NCI-H1417 treated with DMSO at 0.1 percent for 48 hours (cell line): ENCODE measurements at regions not wholly inside any gene's neighbourhood (a gene's known extent, or its start where the extent isn't known, plus 50 kb on each side); places are given as distances from the start of the nearest gene placed in this dataset.
"Not testable (repeated sequence)": the region's sequence is repeated elsewhere in the genome, so short reads cannot be mapped to it uniquely, and the experiment has no call there.

Experiments used
- DNase-seq: peaks from one replicate; lab custom pipeline; 2025; lab: John Stamatoyannopoulos, UW

DNA sequence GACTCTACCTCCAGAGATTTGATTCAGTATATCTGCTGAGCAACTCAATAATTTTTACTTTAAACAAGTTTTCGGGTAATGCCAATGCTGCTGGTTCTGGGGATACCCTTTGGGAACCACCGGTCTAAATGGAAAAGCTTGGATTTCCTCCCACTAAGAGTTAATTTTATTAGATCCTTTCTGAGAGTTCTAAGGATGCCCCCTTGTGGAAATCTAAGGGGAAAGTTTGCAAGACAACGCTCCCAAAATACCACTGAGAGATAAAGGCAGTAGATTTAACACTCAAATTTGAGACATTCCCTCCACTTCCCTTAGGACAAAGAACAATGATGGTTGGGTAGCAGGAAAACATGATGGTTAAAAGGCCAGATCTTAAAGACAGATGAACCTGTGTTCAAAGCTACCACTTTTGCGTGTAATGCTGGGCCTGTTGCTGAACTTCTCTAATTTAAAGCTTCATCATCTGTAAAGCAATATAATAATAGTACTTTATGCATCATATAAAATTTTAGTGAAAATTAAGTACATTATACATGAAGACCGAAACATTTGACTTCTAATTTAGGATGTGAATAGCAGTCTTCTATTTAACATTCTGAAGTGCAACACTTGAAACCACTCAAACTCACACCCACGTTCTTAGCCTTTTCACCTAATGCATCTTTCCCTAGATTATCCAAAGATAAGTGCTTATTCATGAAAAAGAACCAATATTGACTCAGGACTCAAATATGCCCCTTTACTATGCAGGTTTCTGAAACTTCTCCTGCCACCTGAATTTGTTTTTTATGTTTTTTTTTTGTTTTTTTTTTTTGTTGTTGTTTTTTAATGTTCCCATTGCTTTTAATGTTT is 110.1 kb upstream of the LUZP2 start:
- DNase-seq, result no peak

DNA sequence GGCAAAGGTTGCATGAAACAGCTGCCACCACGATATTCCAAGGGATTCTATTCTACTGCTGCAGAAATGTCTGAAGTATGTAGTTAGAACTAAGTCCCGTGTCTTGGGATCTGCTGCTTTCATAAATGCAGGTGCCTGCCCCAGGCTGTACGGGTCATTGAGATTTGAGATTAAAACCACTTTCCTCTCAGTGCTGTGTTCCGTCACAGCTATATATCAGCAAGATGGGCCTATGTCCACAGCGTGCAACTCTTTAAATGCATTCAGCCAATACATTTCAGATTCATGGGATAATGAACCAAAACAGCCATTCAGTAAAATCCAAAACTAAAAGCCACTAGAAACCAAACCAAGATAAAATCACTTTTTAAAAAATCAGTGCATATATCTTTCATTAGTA is 107.3 kb upstream of the LUZP2 start:
- no peak for DNase-seq

DNA sequence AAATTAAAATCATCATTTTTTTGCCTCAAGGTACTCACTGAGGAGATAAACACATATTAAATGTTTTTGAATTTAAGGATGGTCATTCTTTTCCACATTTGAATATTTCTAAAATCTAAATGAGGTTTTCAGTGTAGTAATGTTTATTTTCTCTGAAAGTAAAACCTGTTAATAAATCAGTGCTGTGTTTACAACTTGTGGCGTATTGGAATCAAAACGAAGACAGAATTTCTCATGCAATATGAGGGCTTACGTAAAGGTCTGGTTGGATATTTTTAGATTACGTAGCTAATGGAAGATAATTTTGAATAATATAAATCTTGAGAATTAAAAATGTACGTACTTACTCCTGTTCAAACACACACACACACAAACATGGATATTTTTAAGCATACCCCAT is 106.8 kb upstream of the LUZP2 start:
- no peak for DNase-seq

DNA sequence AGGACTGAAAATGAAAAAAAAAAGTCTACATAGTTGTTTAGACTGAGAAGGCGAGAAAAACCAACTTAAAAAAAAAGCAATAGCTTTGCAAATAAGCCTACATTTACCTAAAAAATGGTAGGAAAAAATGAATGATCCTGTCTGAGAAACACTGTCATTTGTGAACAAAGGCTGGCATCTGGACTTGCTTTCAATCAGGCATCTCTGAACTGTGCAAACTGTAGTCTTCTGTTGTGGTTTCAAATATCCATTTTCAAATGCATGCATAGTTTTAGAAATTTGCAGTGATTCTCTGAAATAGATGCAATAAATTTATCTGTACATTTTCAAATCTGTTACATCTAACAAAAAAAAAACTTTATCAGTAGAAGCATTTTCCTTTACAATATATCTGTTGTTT is 106.1 kb upstream of the LUZP2 start:
- no peak for DNase-seq

DNA sequence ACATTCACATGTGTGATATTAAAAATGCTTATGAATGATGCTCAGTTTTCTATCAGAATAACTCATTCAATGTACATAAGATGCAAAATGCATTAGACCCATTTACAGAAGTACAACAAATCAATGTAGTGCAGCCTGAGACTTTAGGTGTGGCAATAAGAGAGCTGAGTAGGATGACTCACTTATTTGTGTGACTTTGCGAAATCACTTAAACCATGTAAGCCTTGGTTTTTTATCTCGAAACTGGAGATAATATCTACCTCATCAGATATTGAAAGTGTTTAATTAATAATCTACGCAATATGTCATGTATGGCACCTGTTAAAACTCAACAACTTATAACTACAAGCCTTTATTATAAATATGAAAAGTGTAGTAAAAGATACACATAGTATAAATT is 105.7 kb upstream of the LUZP2 start:
- no peak for DNase-seq

DNA sequence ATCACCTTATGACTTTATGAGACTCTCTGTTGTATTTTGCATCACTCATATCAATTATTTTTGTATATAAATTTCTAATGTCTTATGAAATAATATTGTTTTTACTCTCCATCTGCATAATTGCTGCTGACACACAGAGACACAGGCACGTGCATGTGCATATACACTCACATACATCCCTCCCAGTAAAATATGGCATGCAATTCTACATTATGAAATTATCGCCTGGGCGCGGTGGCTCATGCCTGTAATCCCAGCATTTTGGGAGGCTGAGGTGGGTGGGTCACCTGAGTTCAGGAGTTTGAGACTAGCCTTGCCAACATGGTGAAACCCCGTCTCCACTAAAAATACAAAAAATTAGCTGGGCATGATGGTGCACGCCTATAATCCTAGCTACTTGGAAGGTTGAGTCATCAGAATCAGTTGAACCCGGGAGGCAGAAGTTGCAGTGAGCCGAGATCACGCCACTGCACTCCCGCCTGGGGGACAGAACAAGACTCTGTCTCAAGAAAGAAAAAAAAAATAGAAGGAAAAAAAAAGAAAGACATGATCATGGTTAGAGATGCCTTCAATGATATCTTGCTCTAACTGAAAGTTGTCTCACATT is 96.7 kb upstream of the LUZP2 start:
- no peak for DNase-seq

DNA sequence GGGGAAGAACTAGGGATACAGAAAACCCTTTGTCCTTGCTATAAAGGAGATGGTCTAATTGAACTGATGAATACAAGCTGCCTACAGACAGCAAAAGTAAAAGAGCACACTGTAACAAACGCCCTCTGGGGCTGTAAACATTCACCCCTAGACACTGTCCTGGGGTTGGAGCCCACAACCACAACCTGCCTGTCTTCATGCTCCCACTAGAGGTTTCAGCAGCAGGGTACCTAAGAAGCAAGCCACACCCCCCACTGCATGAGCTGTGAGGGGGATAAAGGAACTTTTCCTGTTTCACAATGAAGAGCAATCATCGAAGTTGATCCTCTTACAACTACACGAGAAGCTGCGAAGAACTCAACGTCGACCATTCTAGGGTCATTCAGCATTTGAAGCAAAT is 90.5 kb upstream of the LUZP2 start:
- DNase-seq, result no peak

DNA sequence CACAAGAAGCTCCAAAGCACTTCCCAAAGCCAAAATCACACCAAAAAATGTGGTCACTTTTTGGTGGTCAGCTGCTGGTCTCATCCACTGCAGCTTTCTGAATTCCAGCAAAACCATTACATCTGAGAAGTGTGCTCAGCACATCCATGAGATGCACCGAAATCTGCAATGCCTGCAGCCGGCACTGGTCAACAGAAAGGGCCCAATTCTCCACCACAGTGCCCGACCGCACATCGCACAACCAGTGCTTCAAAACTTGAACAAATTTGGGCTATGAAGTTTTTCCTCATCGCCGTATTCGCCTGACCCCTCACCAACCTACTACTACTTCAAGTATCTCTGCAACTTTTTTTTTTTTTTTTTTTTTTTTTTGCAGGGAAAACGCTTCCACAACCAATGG is 89.9 kb upstream of the LUZP2 start:
- DNase-seq, result no peak

DNA sequence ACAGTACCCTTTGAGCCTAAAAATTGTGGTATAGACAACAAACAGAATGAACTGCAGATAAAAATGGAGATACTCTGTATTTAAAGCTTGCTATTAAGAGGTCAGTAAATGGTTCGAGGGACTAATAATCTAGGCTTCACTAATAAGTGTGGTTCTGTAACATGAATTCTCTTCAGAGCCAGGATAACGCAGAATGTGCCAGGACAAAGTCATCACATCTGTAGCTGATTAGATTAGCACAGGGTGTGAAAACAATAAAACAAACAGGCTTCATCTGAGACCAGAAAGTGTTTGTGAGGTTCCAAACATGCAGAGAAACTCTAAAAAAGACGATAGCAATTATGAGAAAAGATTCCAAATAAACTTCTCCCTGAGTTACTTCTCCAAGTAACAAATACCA is 89.1 kb upstream of the LUZP2 start:
- no peak for DNase-seq

DNA sequence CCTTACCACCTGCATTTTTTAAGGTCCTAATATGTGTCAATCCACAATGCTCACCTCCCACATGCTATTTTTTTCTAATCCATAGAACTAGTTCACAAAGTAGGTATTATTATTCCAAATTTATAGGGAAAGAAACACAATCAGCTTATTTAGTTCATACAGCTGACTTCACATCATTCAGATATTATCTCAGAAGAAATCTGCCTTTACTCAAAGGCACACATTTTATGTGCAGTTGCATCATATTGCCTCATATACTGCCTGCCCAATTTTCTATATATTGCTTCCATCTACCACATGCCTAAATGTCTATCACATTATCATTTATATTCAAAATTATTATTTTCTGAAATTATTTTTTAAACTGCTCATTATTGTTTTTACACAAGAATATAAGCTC is 88.7 kb upstream of the LUZP2 start:
- no peak for DNase-seq

DNA sequence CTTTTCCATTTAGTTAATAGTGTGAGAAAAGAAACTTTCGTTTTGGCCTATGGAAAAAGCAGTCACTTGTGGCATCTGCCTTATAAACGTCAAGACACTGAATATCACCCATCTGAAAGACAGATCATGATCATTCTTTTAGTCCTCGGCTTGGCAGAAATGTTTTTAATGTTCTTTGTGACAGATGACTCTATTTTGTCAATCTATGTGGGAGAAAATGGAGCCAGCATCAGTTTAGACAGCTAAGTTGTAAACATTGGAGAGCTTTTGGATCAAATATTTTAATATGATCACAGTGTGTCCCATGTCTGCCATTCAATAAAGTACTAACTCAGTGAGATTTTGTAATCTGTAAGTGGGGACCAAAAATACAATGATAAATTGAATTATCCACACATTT is 85.1 kb upstream of the LUZP2 start:
- no peak for DNase-seq

DNA sequence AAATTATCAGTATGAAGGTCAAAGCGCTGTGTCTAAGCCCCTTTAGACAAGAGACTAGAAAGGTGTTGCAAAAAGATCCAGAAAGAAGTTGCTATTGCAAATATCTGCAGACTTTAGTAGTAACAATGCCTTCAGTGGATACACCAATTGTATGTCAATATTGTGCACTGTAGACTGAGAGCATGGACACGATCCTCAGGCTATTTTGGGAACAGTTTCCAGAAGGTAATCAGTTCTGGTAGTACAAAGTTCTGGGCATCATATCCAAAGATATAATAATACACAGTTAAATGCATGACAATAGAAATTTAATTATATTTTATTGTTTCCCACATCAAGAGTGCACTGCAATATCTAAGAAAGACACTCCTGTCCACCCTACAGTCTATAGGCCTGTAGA is 84.1 kb upstream of the LUZP2 start:
- DNase-seq, result no peak

DNA sequence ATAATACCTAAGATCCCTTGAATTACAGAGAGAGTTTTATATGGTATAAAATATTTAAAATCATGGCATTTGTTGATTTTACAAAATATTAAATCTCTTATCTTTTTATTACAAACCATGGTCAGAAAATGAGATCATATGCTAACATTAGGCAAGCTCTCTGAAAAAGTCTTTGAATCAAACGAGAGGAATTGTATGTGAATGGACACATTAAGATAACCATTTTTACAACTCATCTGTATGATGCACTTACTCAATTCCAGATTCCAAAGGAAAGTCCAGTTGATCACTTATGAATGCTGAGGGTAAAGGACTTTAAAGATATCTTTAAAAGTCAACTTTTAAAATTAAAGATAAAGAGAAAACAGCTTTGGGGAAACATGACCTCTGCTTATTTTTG is 83.5 kb upstream of the LUZP2 start:
- no peak for DNase-seq

DNA sequence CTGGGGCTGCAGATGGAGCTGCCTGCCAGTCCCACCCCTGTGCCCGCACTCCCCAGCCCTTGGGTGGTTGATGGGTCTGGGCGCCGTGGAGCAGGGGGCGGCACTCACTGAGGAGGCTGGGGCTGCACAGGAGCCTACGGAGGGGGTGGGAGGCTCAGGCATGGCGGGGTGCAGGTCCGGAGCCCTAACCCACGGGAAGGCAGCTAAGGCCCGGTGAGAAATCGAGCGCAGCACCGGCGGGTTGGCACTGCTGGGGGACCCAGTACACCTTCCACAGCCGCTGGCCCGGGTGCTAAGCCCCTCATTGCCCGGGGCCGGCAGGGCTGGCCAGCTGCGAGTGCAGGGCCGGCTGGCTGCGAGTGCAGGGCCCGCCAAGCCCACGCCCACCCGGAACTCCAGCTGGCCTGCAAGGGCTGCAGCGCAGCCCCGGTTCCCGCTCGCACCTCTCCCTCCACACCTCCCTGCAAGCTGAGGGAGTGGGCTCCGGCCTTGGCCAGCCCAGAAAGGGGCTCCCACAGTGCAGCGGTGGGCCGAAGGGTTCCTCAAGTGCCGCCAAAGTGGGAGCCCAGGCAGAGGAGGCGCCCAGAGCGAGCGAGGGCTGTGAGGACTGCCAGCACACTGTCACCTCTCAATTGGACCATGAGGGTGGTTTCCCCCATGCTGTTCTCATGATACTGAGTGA is 80.8 kb upstream of the LUZP2 start:
- DNase-seq, result not testable (repeated sequence)

DNA sequence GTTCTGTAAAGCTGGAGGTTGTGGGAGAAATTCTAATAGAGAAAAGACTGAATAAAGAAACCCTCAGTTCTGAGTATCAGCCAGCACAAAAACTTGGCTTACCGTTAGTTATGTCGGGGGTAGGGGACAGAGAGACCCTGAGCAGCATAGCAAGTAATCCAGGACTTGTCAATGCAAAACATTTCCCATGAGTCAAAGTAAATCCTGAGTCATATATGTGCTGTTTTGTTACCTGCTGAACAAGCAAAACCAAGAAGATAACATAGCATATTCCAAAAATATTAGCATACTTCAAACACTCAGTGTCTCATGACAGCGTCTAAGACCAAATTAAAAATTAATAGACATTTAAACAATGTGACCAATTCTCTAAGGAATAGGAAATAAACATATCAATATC is 75.1 kb upstream of the LUZP2 start:
- DNase-seq, result no peak

DNA sequence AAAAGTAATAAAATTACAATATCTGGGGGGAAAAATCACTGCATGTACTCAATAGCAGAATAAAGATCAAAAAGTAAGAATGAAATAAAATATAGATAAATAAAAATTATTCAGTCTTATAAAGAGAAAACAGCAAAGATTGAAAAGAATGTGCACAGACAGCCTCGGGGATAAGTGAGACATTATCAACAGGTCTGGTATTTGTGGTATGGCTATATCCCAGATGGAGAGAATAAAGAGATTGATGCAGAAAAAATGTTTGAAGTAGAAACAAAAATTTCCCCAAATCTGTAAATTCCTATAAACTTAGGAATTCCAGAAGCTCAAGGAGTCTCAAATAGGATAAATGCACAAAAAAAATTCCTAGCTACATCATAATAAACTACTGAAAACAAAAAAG is 74.5 kb upstream of the LUZP2 start:
- DNase-seq, result no peak

DNA sequence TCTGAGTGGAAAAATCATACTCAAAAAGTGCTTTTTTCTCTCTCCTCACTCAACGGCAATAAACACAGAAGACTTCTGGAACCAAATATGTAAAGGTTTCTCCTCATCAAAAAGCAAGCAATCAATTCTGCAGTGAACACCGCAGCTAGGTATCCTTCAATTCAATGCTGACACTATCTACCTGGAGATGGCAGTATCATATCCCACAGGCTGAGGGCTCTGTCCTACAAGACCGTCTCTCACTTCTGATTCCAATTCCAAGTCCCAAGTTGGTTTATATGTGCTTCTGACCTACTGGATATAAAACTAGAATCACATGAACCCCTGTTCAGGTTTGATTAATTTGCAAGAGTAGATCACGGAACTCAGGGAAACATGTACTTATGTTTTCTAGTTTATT is 59.7 kb upstream of the LUZP2 start:
- DNase-seq, result no peak
